ENCODE measurements at regions not wholly inside any gene's neighbourhood (a gene's known extent, or its start where the extent isn't known, plus 50 kb on each side); places are given as distances from the start of the nearest gene placed in this dataset.

DNA sequence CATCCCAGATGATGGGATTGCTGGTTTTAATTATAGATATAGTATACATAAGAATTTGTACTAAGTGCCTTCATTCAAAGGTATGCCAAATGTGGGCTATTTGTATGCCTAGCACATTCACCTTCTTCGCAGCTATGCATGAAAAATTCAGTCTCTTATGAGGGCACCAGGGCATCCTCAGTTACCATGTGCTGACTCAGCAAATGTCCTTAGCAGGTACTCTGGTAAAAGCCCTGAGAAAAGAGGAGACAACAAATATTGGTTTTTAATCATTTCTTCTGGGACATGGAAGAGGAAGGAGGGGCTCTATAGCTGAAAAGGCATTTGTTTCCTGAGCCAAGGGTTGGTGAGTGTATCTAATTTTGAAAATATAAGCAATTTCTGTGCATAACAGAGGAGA, 258.1 kb upstream of the BMP2 start:
- Histone ChIP-seq H3K27me3 (ENCODE audit: control insufficient read depth, insufficient read depth, low read length) (no peaks in the 10 kb centered on the region), H3K4me1 (ENCODE audit: control insufficient read depth, insufficient read depth, low read length) (no peaks in the 10 kb centered on the region), H3K4me3 (ENCODE audit: low read depth, low read length) (no peak overlapping the region), H3K36me3 (ENCODE audit: control insufficient read depth, insufficient read depth, low read length) (no peaks in the 10 kb centered on the region), H3K9me3 (ENCODE audit: control insufficient read depth, insufficient read depth, low read length) (no peaks in the 10 kb centered on the region), H3K27ac (ENCODE audit: low read depth, low read length) (no peak overlapping the region)
- 75% methylated on average over 1 of the region's 1 CpG for WGBS (ENCODE audit: insufficient coverage)
- no peak for DNase-seq (ENCODE audit: low read depth in 4 of 6, low spot score in 6 of 6)

DNA sequence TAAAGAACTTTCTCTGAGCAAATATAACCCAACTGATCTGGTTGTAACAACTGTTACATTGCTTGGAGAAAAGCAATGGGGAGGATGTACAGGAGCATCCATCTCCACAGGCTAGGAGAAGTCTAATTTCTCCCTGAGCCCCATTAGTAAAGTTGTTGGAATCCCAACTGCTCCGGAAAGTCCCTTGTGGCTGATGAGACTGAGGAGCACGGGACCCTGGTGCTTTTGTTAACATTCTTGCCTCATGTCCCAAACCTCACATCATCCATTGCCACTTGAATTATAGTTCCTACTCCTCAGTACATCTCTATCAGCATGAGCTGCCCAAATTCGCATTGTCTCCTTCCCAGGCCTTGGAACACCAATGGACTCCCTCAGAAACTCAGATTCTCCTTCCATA, 260.6 kb upstream of the BMP2 start:
- 33% methylated on average over 1 of the region's 3 CpGs for WGBS (ENCODE audit: insufficient coverage)

DNA sequence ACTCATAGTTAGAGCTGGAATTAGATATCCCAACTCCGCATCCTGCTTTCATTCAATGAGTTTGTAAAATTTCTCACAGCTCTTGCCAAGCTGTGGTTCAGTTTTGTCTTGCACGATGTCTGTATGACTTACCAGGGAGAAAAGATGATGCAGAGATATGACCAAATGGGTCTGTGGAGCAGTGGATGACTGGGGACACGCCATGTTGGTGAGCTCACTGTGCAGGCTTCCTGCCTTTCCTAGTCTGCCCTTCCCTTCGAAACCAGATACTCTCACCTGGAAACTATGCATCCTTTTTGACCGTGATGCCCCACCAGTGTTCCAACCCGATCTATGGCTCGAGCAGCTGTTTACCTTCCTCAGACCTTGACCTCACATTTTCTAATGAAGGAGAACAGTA, 262.7 kb upstream of the BMP2 start:
- no peak overlapping the region for H3K27ac ChIP-seq (ENCODE audit: low read depth, low read length)
- no peaks in the 10 kb centered on the region for H3K4me1 ChIP-seq (ENCODE audit: control insufficient read depth, insufficient read depth, low read length)
- H3K36me3 ChIP-seq (ENCODE audit: control insufficient read depth, insufficient read depth, low read length): no peaks in the 10 kb centered on the region
- 93% methylated on average over 3 of the region's 7 CpGs for WGBS (ENCODE audit: insufficient coverage)
- no peak overlapping the region for H3K4me3 ChIP-seq (ENCODE audit: low read depth, low read length)
- no peak for DNase-seq (ENCODE audit: low read depth in 4 of 6, low spot score in 6 of 6)
- H3K9me3 ChIP-seq (ENCODE audit: control insufficient read depth, insufficient read depth, low read length): no peaks in the 10 kb centered on the region
- no peaks in the 10 kb centered on the region for H3K27me3 ChIP-seq (ENCODE audit: control insufficient read depth, insufficient read depth, low read length)

More for the DNA sequence above, 260.6 kb upstream of the BMP2 start:
- H3K27me3 ChIP-seq (ENCODE audit: control insufficient read depth, insufficient read depth, low read length): no peaks in the 10 kb centered on the region
- no peak overlapping the region for H3K27ac ChIP-seq (ENCODE audit: low read depth, low read length)
- H3K36me3 ChIP-seq (ENCODE audit: control insufficient read depth, insufficient read depth, low read length): no peaks in the 10 kb centered on the region
- no peak overlapping the region for H3K4me3 ChIP-seq (ENCODE audit: low read depth, low read length)
- no peak for DNase-seq (ENCODE audit: low read depth in 4 of 6, low spot score in 6 of 6)
- no peaks in the 10 kb centered on the region for H3K9me3 ChIP-seq (ENCODE audit: control insufficient read depth, insufficient read depth, low read length)
- H3K4me1 ChIP-seq (ENCODE audit: control insufficient read depth, insufficient read depth, low read length): no peaks in the 10 kb centered on the region

DNA sequence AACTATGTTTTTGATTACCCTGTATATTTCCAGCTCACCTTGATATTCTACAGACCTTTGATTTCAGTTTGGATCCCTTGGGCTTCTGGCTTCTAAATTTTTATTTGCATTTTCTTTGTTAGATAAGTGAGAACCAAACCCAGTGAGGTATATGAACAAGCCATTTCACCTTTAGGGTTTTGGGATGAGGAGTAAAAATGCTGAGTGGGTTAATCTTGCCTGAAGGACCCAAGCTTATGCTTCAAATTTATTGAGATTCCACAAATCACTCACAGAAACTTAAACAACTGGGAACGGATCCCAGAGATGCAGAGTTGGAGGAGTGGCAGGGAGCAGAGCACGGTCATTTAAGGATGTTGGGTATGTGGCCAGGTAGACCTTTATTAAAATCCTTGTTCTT, 263.3 kb upstream of the BMP2 start:
- Histone ChIP-seq H3K36me3 (ENCODE audit: control insufficient read depth, insufficient read depth, low read length) (no peaks in the 10 kb centered on the region), H3K9me3 (ENCODE audit: control insufficient read depth, insufficient read depth, low read length) (no peaks in the 10 kb centered on the region), H3K4me1 (ENCODE audit: control insufficient read depth, insufficient read depth, low read length) (no peaks in the 10 kb centered on the region), H3K4me3 (ENCODE audit: low read depth, low read length) (no peak overlapping the region), H3K27ac (ENCODE audit: low read depth, low read length) (no peak overlapping the region), H3K27me3 (ENCODE audit: control insufficient read depth, insufficient read depth, low read length) (no peaks in the 10 kb centered on the region)
- no peak for DNase-seq (ENCODE audit: low read depth in 4 of 6, low spot score in 6 of 6)
- no CpG with 5 or more reads among the region's 2 CpGs for WGBS (ENCODE audit: insufficient coverage)

DNA sequence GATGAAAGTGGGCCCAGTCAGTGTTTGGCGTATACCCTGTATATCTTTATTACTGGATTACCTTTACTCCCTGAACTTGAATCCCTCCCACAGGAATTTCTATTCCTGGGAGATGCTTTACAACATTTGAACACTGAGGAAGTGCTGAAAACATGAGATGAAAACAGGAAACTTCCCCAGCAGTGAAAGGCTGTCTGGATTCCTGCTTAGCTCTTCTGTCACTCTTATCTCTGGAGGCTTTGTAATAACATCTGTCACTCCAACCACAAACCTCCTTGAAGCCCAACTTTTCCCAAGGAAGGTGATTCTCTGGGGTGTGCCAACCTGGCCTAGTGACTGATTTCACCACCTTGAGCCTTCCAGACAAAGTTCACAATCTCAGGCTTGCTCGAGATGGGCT, 264.5 kb upstream of the BMP2 start:
- no peaks in the 10 kb centered on the region for H3K36me3 ChIP-seq (ENCODE audit: control insufficient read depth, insufficient read depth, low read length)
- H3K9me3 ChIP-seq (ENCODE audit: control insufficient read depth, insufficient read depth, low read length): no peaks in the 10 kb centered on the region
- H3K27me3 ChIP-seq (ENCODE audit: control insufficient read depth, insufficient read depth, low read length): no peaks in the 10 kb centered on the region
- no peak overlapping the region for H3K27ac ChIP-seq (ENCODE audit: low read depth, low read length)
- no peak for DNase-seq (ENCODE audit: low read depth in 4 of 6, low spot score in 6 of 6)
- WGBS (ENCODE audit: insufficient coverage): no CpG with 5 or more reads among the region's 2 CpGs
- H3K4me1 ChIP-seq (ENCODE audit: control insufficient read depth, insufficient read depth, low read length): no peaks in the 10 kb centered on the region
- no peak overlapping the region for H3K4me3 ChIP-seq (ENCODE audit: low read depth, low read length)

DNA sequence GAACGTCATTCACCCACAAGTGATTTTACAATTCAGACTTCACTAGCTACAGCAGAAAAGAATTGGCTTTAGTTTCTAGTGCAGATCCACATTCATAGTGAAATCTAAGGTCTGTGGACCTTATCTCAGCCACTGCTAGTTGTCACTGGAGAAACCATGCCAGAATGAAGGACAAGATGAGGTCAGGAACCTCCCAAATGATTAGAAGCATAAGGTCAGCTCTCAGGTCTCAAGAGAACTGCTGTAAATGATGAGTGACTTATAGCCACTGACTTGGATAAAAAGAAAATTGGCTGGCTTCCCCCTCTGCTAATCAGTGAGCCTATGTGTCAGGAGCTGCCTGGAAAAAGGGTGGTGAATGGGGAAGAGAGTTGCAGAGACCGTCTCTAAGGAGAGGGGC, 265.3 kb upstream of the BMP2 start:
- DNase-seq (ENCODE audit: low read depth in 4 of 6, low spot score in 6 of 6): no peak
- no peak overlapping the region for H3K4me3 ChIP-seq (ENCODE audit: low read depth, low read length)
- no peaks in the 10 kb centered on the region for H3K4me1 ChIP-seq (ENCODE audit: control insufficient read depth, insufficient read depth, low read length)
- WGBS (ENCODE audit: insufficient coverage): no CpG with 5 or more reads among the region's 2 CpGs
- H3K9me3 ChIP-seq (ENCODE audit: control insufficient read depth, insufficient read depth, low read length): no peaks in the 10 kb centered on the region
- H3K27me3 ChIP-seq (ENCODE audit: control insufficient read depth, insufficient read depth, low read length): no peaks in the 10 kb centered on the region
- no peaks in the 10 kb centered on the region for H3K36me3 ChIP-seq (ENCODE audit: control insufficient read depth, insufficient read depth, low read length)
- H3K27ac ChIP-seq (ENCODE audit: low read depth, low read length): no peak overlapping the region

DNA sequence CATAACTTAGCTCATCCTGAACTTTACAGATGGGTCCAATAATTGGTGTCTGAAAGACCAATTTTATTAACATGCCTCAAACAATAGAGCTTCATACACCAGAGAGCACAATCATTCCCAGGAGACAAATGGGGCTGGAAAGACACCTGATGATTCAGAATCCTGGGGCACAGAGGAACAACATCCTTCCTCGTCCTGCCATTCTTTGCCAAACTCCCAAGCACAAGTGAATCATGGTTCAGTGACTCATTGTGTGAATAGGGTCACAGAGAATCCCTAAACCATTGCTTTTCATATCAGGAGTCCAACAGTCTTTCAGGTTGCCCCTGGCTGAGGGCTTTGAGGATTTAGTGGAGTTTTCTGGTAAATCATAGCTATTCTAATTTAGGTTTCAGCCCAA, 266.4 kb upstream of the BMP2 start:
- H3K36me3 ChIP-seq (ENCODE audit: control insufficient read depth, insufficient read depth, low read length): no peaks in the 10 kb centered on the region
- H3K9me3 ChIP-seq (ENCODE audit: control insufficient read depth, insufficient read depth, low read length): no peaks in the 10 kb centered on the region
- no peaks in the 10 kb centered on the region for H3K4me1 ChIP-seq (ENCODE audit: control insufficient read depth, insufficient read depth, low read length)
- no peak for DNase-seq (ENCODE audit: low read depth in 4 of 6, low spot score in 6 of 6)
- H3K27me3 ChIP-seq (ENCODE audit: control insufficient read depth, insufficient read depth, low read length): no peaks in the 10 kb centered on the region
- 80% methylated on average over 1 of the region's 1 CpG for WGBS (ENCODE audit: insufficient coverage)
- H3K4me3 ChIP-seq (ENCODE audit: low read depth, low read length): no peak overlapping the region
- H3K27ac ChIP-seq (ENCODE audit: low read depth, low read length): no peak overlapping the region

DNA sequence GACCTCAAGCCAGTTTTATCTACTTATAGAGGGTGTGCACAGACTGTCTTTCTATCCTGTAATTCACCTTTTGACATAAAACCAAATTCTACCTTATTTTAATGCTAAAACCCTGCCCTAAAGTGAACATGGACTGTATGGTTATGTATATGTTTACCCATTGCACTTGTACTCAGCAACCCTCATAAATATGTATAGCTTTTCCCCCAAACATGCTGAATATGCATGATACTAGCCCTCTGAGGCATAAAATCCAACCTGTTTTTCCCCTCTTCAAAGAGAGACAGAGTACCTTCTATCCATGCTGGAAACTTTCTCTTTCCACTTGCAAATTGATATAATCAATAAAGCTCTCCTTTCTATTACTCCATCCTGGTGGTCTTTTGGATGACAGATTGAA, 267.9 kb upstream of the BMP2 start:
- Histone ChIP-seq H3K36me3 (ENCODE audit: control insufficient read depth, insufficient read depth, low read length) (no peaks in the 10 kb centered on the region), H3K27me3 (ENCODE audit: control insufficient read depth, insufficient read depth, low read length) (no peaks in the 10 kb centered on the region)
- DNase-seq (ENCODE audit: low read depth in 4 of 6, low spot score in 6 of 6): no peak

DNA sequence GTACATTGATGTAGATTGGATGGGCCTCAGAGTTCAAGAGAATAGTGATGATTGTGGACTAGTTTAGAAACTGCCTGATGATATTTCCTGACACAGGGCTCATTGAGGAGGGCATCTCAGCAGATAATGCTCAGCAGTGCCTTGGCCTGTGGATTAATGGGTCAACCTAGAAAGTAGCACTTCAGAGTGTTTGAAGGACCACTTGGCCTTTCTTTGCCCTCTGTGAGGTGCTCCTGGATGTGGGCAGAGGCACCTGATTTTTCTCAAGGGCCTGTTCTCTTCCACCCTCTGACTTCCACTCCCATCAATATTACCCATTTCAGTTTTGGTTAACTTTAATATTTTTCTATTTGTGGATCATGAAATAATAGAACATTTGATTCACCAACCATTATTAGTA, 270.6 kb upstream of the BMP2 start:
- no peaks in the 10 kb centered on the region for H3K9me3 ChIP-seq (ENCODE audit: control insufficient read depth, insufficient read depth, low read length)
- H3K27ac ChIP-seq (ENCODE audit: low read depth, low read length): no peak overlapping the region
- no peak for DNase-seq (ENCODE audit: low read depth in 4 of 6, low spot score in 6 of 6)
- H3K36me3 ChIP-seq (ENCODE audit: control insufficient read depth, insufficient read depth, low read length): no peaks in the 10 kb centered on the region
- no peaks in the 10 kb centered on the region for H3K27me3 ChIP-seq (ENCODE audit: control insufficient read depth, insufficient read depth, low read length)
- H3K4me3 ChIP-seq (ENCODE audit: low read depth, low read length): no peak overlapping the region
- H3K4me1 ChIP-seq (ENCODE audit: control insufficient read depth, insufficient read depth, low read length): no peaks in the 10 kb centered on the region

More for the DNA sequence above, 267.9 kb upstream of the BMP2 start:
- H3K27ac ChIP-seq (ENCODE audit: low read depth, low read length): no peak overlapping the region
- H3K4me3 ChIP-seq (ENCODE audit: low read depth, low read length): no peak overlapping the region
- H3K4me1 ChIP-seq (ENCODE audit: control insufficient read depth, insufficient read depth, low read length): no peaks in the 10 kb centered on the region
- H3K9me3 ChIP-seq (ENCODE audit: control insufficient read depth, insufficient read depth, low read length): no peaks in the 10 kb centered on the region

DNA sequence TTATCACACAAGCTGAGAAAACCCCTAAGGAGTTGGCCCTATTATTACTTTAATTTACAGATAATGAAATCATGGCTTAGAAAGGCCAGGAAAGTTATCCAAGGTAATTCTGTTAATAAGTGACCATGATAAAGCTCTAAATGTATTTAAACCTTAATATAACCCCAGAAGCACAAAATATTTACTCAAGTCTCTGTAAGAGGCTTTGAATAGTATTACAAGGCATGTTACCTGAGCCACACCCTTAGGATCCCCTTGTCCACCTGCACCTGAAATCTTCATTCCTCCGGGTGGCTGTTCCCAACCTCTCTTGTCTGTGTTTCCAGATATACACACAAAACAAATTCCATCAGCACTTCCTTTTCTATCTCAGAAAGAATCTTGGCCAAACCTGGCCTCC, 271.6 kb upstream of the BMP2 start:
- no peaks in the 10 kb centered on the region for H3K4me1 ChIP-seq (ENCODE audit: control insufficient read depth, insufficient read depth, low read length)
- no peak overlapping the region for H3K4me3 ChIP-seq (ENCODE audit: low read depth, low read length)
- no peak for DNase-seq (ENCODE audit: low read depth in 4 of 6, low spot score in 6 of 6)
- H3K27ac ChIP-seq (ENCODE audit: low read depth, low read length): no peak overlapping the region
- H3K36me3 ChIP-seq (ENCODE audit: control insufficient read depth, insufficient read depth, low read length): no peaks in the 10 kb centered on the region
- WGBS (ENCODE audit: insufficient coverage): 93% methylated on average over 1 of the region's 1 CpG
- H3K9me3 ChIP-seq (ENCODE audit: control insufficient read depth, insufficient read depth, low read length): no peaks in the 10 kb centered on the region
- no peaks in the 10 kb centered on the region for H3K27me3 ChIP-seq (ENCODE audit: control insufficient read depth, insufficient read depth, low read length)

All from spinal cord (tissue), 9 donors.